Daoy (cell line): ENCODE measurements at regions not wholly inside any gene's neighbourhood (a gene's known extent, or its start where the extent isn't known, plus 50 kb on each side); places are given as distances from the start of the nearest gene placed in this dataset.

Source experiments
- DNase-seq: peaks from one replicate; pipeline ENCODE4 v3.0.0-alpha.2; 2015; ENCODE audit warnings: low read depth

DNA sequence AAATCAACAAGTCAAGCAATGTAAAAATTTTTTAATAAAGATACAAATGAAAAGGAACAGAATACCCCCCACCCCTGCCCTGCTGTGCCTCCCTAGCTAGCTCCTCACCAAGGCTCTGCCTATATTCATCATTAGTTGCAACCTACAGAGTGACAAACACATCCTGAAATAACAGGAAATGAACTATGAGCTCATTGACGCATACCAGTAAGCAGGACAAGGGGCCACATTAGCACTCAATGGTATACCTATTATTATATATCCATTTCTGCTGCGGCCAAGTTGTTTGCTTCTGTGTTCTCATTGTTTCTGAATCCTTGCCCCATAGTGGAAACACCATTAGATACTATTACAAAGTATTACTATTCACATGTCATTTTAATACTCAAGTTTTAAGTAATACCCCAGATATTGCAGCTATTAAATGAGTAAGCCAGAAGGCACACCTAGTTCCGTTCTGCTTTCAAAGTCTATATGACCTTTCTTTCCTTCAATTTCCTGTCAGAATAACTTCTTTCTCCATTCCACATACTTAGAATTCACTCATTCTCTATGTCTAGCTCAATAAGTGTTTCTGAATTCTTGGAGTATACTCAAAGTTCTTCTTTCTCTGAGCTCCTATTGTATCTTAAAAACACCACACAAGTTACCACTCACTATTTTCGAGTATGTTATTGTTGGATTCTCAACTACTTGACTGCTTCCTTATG is 1214.9 kb downstream of the PLA2G4A start:
- peak; percentile 10 for DNase-seq

DNA sequence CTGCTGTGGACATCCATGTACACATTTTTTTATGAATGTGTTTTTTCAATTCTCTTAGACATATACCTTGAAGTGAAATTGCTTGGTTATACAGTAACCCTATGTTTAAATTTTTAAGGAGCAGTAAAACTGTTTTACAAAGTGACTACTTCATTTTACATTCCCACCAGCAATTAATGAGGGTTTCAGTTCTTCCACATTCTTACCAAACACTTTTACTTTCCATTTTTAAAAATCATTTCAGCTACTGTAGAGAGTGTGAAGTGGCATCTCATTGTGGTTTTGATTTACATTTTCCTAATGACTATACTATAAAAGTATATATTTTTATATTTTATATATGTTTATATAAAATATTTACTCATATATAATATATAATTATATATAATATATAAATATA is 1221.5 kb downstream of the PLA2G4A start:
- no peak for DNase-seq

DNA sequence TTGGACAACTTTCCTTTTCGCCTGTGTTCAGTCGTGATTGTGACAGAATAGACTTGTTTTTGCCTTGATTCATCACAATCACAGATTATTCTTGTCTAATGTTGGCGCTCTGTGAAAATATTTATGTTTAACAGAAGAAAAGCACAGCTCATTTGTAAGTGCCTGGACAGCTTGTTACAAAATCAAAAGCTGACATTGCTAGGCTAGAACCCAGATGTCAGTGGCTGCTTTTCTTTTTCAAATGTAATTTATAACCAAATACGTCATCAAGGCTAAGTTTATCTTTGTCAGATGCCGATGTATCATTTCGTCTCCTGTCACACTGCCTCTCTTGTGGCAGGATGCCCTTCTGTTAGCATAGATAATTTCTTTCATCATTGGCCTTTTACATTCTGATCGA is 1227.3 kb downstream of the PLA2G4A start:
- DNase-seq: no peak

DNA sequence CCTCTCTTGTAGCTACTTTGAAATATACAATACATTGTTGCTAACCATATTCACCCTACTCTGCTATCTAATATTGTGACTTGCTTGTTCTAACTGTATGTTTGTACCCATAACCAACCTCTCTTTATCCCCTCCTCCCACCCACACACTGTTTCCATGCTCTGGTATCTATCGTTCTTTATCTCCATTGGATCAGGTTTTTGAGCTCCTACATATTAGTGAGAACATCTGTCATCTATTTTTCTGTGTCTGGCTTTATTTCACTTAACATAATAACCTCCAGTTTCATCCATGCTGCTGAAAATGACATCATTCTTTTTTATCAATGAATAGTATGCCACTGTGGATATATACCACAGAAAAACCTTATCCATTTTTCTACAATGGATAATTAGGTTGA is 1230.1 kb downstream of the PLA2G4A start:
- no peak for DNase-seq

DNA sequence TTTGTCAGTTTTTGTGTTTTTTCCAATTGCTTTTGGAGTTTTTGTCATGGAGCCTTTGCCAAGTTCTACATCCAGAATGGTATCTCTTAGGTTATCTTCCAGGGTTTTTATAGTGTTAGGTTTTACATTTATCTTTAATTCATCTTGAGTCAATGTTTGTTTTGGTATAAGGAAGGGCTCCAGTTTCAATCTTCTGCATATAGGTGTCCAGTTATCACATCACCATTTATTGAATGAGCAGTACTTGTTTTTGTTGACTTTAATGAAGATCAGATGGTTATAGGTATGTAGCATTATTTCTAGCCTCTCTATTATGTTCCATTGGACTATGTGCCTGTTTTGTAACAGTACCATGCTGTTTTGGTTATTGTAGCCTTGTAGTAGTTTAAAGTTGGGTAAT is 1233.1 kb downstream of the PLA2G4A start:
- no peak for DNase-seq

DNA sequence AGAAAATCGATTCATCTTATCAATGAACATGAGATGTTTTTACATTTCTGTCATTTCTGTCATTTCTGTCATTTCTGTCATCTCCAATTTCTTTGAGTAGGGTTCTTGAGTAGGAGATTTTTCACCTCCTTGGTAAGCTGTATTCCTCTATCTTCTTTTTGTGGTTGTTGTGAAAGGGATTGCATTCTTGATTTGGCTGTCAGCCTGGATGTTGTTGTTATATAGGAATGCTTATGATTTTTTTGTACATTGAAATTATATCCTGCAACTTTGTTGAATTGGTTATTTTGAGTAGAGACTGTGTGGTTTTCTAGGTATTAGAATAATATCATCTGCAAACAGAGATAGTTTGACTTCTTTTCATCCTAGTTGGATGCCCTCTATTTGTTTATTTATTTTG is 1233.7 kb downstream of the PLA2G4A start:
- no peak for DNase-seq

DNA sequence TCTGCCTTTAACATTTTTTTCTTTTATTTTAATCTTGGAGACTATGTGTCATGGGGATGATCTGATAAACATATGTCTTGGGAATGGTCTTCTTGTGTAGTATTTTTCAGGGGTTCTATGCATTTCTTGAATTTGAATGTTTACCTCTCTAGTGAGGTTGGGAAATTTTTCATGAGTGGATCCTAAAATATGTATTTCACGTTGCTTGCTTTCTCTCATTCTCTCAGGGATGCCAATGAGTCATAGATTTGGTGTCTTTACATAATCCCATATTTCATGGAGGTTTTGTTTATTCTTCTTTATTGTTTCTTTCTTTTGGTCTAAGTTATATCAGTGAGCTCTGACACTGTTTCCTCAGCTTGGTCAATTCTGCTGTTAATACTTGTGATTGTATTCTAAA is 1237.2 kb downstream of the PLA2G4A start:
- DNase-seq: no peak

DNA sequence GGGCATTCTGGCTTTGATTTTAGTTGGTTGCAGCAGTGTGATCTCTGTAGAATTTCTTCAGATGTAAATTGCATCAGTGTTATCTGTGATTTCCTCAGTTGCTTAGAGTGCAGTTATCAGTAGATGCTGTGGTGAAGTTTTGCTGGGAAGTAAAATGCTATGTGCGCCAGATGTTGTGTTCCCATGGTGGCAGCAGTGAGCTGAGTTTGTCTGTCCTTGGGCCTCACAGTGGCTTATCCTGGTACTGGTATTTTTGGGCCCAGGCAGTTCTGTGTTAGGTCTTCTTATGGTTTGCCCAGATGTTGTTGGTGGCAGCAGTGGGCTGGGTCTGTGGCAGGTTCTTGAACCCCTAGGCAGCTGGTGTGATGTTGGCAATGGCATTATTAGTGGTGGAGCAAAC is 1242.1 kb downstream of the PLA2G4A start:
- no peak for DNase-seq

DNA sequence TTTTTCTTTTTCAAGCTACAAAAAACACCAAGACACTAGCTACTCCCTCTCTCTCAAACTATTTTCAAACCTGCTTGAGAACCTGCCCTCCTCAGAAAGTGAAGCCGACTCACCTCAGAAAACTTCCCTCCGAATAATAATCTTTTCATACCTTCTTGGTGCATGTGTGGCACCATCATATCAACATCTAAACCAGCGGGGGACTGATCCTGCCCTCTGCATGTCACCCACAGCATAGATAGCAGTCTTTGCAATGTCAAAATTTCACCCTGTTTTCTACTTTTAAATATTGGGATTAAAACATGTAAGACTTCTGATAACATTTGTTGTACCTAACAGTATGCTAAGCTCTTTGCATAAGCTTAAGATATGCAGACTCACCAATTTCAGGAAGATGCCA is 1260.3 kb downstream of the PLA2G4A start:
- DNase-seq: no peak

DNA sequence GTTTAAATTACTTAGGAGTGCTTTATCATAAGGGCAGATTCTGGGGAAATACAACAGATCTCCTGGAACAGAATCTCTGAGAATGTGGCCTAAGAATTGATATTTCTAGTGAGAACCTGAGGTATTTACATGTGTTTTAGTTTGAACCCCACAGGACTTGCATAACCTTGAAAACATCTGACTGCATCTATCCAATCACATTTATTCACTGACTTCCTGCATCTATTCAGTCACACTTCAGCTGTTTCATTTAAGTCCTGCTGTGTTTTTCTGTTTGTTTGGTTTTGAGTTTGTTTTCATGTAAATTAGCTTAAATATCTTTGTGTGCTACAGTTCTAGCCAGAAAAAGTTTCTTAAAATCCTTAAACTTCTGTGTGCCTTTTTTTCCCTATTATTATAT is 1260.7 kb downstream of the PLA2G4A start:
- no peak for DNase-seq

DNA sequence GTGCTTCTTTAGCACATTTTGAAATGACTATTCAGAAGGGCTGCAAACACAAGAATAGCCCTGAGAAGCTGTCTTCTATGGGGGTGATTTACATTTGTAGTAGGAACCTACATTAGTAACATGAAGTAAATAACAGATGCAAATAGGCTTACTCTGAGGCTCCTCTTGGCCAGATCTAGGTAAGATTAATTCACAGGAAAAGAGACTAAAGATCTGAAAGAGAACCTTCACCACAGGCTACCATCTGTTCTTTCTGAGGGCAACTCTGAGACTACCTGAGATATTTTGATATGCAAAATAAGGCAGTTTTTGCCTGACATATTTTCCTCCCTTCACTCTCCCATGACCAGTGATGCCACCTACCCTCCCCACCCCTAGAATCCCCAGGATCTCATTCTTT is 1267.8 kb downstream of the PLA2G4A start:
- DNase-seq: no peak

DNA sequence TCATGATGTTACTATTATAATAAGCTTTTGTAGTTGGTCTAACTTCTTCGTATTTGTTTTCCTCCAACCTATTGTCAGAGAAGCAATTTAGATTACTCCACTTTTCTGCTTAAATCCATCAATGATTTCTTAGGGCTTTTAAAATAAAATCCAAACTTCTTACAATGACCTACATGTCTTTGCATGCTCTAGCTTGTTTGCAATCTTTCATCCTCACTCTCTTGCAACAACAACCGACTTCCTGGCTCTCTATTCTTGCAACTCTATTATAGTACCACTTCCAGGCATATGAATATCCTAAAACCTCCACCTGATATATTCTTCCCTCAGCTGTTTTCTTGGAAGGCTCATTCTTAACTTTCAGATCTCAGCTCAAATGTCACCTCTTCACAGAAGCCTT is 1288.7 kb downstream of the PLA2G4A start:
- DNase-seq: no peak

DNA sequence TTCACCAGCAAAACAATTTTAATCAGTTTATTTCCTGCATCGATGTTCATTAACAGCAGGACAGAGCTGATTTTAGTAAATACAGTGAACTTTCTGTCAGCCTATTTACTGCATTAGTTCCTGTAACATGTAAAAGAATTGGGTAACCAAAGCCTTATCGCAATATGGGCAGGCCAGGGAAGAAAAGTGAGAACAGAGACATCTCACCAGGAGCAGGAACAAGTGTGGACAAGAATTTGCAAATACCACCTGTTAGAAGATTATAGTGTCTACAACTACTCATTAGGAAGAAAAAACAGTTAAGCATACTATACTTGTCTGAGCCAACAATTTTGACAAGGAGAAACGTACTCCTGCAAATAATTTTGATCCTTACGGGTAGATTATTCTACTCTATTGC is 1293.9 kb downstream of the PLA2G4A start:
- no peak for DNase-seq

DNA sequence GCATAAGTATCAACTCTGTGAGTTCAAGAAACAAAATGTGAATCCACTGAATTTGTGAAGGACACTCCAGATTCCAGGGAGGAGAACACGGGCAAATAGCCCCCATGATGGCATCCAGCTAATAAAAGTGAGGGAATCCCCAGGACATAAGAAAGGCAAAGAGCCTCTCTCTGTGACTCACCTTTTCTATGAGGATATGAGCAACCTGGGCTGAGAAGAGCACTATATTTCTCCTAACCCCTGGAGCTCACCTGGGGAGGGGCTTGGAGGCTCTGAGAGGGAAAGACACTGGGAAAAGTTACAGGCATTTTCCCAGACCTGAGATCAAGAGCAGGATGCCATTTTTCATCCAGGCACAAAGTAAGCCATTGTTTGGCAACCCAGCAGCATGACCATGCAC is 1298.8 kb downstream of the PLA2G4A start:
- no peak for DNase-seq

DNA sequence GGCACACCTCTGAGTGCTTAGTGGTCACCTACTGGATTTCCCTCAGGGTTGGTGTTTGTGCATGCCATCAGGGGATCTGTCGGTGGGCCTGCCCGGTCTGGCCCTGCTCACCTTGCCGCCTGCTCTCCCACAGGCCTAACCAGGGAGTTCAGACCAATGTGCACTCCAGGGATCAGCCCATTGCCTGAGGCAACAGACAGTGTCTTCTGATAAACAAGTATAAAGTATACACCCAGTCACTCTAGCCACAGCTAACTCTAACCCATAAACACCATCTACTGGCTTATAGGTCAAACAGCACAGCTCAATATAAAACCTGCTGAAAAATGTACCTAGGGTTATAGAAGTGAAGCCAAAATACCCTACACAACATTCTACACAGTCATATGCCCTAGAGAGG is 1300.0 kb downstream of the PLA2G4A start:
- DNase-seq: no peak

DNA sequence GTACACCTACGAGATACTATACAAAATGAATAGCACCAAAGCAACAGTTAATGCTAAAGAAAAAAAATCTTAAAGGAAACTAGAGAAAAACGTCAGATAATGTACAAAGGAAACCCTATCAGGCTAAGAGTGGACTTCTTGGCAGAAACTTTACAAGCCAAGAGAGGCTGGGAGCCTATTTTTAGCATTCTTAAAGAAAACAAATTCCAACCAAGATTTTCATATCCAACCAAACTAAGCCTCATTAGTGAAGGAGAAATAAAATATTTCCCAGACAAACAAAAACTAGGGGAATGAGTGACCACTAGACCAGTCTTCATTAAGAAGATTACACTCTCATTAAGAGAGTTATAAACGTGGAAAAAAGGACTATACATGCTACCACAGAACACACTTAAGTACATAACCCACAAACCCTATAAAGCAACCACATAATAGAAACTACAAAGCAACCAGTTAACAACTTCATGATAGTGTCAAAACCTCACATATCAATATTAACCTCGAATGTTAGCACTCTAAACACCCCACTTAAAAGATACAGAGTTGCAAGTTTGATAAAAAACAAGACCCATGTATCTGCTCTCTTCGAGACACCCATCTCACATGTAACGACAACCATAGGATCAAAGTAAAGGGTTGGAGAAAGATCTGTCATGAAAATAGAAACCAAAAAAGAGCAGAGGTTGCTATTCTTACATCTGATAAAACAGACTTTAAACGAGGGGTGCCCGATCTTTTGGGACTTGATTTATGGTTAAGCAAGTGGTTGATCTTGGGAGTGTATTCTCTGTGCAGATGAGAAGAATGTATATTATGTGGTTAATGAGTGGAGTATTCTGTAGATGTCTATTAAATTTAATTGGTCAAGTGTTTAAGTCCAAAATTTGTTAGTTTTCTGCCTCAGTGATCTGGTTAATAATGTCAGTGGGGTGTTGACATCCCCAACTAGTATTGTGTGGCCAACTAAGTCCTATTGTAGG is 1301.4 kb downstream of the PLA2G4A start:
- DNase-seq: no peak

DNA sequence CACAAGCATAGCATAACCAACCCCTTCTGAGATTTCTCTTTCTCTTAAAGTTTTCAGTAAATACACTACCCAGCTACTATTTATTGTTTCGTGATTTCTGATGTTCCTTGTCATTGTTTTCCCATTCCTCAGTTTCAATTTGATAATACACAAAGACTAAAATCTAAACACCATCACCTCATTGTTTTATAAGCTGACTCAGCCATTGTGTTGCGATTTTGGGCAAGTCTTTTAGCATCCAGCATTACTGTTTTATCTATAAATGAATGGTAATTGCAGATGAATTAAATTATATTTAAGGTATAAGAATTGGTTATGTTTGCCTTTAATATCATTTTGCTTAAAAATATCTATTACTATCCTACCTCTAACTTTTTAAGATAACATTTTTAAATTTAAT is 1308.5 kb downstream of the PLA2G4A start:
- no peak for DNase-seq

DNA sequence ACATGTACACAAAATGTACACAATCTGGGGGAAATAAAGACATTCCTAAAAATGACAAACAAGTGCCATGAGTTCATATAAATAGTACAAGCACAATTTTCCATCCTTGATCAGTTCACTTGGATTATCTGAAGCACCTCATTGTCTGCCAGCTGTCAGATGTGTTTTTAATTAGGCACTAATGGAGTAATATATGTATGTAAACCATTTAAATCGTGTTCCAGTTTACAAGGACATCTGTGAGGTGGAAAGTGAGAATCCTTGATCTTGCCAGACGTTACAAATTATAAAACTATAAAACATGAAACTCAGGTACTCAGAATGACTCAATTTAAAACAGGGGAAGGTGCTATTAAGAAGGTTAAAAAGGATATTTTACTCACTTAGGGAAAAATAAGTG is 1312.2 kb downstream of the PLA2G4A start:
- no peak for DNase-seq

DNA sequence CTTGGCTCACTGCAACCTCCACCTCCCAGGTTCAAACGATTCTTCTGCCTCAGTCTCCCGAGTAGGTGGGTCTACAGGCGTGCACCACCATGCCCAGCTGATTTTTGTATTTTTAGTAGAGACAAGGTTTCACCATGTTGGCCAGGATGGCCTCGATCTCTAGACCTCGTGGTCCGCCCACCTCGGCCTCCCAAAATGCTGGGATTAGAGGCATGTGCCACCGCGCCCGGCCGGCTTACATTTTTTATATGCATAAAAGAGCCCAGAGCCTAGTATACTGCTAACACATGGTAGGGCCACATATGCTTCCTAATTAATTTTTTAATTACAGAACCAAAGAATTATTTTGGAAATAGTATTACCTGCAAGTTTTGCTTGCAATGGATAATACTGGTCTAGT is 1325.4 kb downstream of the PLA2G4A start:
- DNase-seq: no peak

DNA sequence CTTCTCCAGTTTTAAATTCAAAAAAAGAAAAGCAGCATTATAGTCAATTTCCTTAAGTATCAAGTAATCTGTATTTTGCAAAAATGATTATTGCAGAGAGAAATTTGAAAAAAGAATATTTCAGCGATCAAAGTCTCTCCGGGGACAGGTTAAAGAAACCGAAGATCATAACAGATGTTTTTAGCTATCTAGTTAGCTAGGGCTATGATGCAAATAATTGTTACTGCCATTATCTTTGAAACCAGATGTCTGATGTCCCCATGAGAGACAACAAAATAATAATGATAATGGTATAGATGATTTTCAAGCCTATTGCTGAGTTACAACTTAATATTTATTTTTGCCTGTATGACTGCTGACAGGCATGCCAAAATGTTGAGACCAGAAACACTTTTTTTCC is 1326.0 kb downstream of the PLA2G4A start:
- no peak for DNase-seq

DNA sequence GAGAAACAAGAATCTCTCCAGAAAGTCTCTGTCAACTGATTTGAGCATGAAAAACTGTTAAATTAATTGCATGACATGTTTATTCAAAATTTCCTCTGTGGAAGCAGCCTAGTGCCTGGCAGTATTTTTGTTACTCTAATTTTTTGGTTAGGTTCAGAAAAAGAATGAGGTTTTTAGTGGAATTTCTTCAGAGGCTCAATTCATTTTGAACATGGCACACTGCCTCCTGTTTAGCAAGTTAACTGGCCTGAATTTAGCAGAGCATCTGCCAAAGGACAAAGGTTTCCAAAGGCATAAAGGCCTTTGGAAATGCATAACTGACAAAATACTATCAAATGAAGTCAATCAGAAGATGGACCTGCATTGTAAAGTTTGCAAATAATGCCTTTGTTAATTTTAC is 1326.5 kb downstream of the PLA2G4A start:
- DNase-seq: no peak

DNA sequence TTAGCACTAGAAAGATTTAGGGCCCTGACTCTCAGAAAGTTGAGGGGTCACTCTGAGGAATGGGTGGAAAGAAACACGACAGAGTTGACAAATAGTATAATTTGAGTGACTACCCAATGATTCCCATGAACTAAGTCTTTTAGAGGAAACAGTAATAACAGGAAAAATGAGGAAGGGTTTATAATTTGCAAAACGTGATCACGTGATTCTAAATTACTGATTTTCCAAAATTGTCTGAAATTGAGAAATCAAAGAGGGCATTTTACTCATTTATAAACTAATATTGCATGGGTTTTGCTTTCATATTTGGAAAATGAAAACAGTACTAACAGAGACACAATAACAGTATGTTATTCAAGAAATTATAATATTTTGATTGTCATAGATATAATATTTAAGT is 1335.7 kb downstream of the PLA2G4A start:
- DNase-seq: no peak

DNA sequence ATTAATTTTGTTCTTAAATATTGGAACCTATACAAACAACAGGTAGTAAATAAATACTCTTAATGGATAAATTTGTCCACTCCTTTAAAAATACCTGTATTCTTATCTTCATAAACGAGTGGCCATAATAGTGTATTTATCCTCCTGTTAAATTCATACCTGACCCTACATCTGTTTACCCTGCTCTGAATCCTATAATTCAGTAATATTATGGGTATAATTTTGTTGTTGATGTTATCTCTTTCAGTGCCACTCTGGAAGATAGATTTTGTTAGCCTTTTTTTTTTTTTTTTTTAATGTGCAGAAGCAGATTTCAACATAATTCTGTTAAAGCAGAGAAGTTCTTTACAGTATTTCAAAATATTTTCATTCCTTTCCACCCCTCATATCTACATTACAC is 1337.9 kb downstream of the PLA2G4A start:
- DNase-seq: no peak
